ENCODE measurements at regions not wholly inside any gene's neighbourhood (a gene's known extent, or its start where the extent isn't known, plus 50 kb on each side); places are given as distances from the start of the nearest gene placed in this dataset.

- DNase-seq (ENCODE audit: low read depth) = no peak
- in situ Hi-C loops (cut with HindIII; ENCODE audit: low pct_unique_long_range_greater_than_20kb, low sequenced_read_pairs) = no loop called here
Observed at GRCh38 chr3:83131236-83131635, 1369.8 kb upstream of the GBE1 start.

GRCh38 chr3:83122774-83123350 is 1361.4 kb upstream of the GBE1 start:
- no peak for DNase-seq (ENCODE audit: low read depth)
- in situ Hi-C loops (cut with HindIII; ENCODE audit: low pct_unique_long_range_greater_than_20kb, low sequenced_read_pairs) = no loop called here

- in situ Hi-C loops (cut with HindIII; ENCODE audit: low pct_unique_long_range_greater_than_20kb, low sequenced_read_pairs) = no loop called here
- DNase-seq (ENCODE audit: low read depth) = no peak
Observed at GRCh38 chr3:83093222-83093572, 1331.8 kb upstream of the GBE1 start.

- peak; percentile 3 for DNase-seq (ENCODE audit: low read depth)
- in situ Hi-C loops (cut with HindIII; ENCODE audit: low pct_unique_long_range_greater_than_20kb, low sequenced_read_pairs) = no loop called here
Observed at GRCh38 chr3:83092521-83093221, 1331.2 kb upstream of the GBE1 start.

- in situ Hi-C loops (cut with HindIII; ENCODE audit: low pct_unique_long_range_greater_than_20kb, low sequenced_read_pairs) = no loop called here
- no peak for DNase-seq (ENCODE audit: low read depth)
Observed at GRCh38 chr3:83076041-83076440, 1314.6 kb upstream of the GBE1 start.

GRCh38 chr3:83074485-83074884 is 1313.0 kb upstream of the GBE1 start:
- no peak for DNase-seq (ENCODE audit: low read depth)
- in situ Hi-C loops (cut with HindIII; ENCODE audit: low pct_unique_long_range_greater_than_20kb, low sequenced_read_pairs) = no loop called here

GRCh38 chr3:83065851-83066460 is 1304.5 kb upstream of the GBE1 start:
- peak; percentile 61 for DNase-seq (ENCODE audit: low read depth)
- in situ Hi-C loops (cut with HindIII; ENCODE audit: low pct_unique_long_range_greater_than_20kb, low sequenced_read_pairs) = no loop called here

GRCh38 chr3:83063446-83063845 is 1302.0 kb upstream of the GBE1 start:
- in situ Hi-C loops (cut with HindIII; ENCODE audit: low pct_unique_long_range_greater_than_20kb, low sequenced_read_pairs) = no loop called here
- DNase-seq (ENCODE audit: low read depth) = no peak

- no peak for DNase-seq (ENCODE audit: low read depth)
- in situ Hi-C loops (cut with HindIII; ENCODE audit: low pct_unique_long_range_greater_than_20kb, low sequenced_read_pairs) = no loop called here
Observed at GRCh38 chr3:83048556-83048955, 1287.1 kb upstream of the GBE1 start.

- DNase-seq (ENCODE audit: low read depth) = peak; percentile 46
- in situ Hi-C loops (cut with HindIII; ENCODE audit: low pct_unique_long_range_greater_than_20kb, low sequenced_read_pairs) = no loop called here
Observed at GRCh38 chr3:83039422-83039821, 1278.0 kb upstream of the GBE1 start.

GRCh38 chr3:83035704-83036010 is 1274.2 kb upstream of the GBE1 start:
- in situ Hi-C loops (cut with HindIII; ENCODE audit: low pct_unique_long_range_greater_than_20kb, low sequenced_read_pairs) = no loop called here
- DNase-seq (ENCODE audit: low read depth) = no peak

GRCh38 chr3:83034806-83035703 is 1273.6 kb upstream of the GBE1 start:
- in situ Hi-C loops (cut with HindIII; ENCODE audit: low pct_unique_long_range_greater_than_20kb, low sequenced_read_pairs) = no loop called here
- DNase-seq (ENCODE audit: low read depth) = no peak

- peak; percentile 62 for DNase-seq (ENCODE audit: low read depth)
- in situ Hi-C loops (cut with HindIII; ENCODE audit: low pct_unique_long_range_greater_than_20kb, low sequenced_read_pairs) = no loop called here
Observed at GRCh38 chr3:83033133-83033532, 1271.7 kb upstream of the GBE1 start.

- in situ Hi-C loops (cut with HindIII; ENCODE audit: low pct_unique_long_range_greater_than_20kb, low sequenced_read_pairs) = no loop called here
- DNase-seq (ENCODE audit: low read depth) = no peak
Observed at GRCh38 chr3:83023086-83023485, 1261.6 kb upstream of the GBE1 start.

GRCh38 chr3:83011481-83011880 is 1250.0 kb upstream of the GBE1 start:
- no peak for DNase-seq (ENCODE audit: low read depth)
- in situ Hi-C loops (cut with HindIII; ENCODE audit: low pct_unique_long_range_greater_than_20kb, low sequenced_read_pairs) = no loop called here

- in situ Hi-C loops (cut with HindIII; ENCODE audit: low pct_unique_long_range_greater_than_20kb, low sequenced_read_pairs) = no loop called here
- DNase-seq (ENCODE audit: low read depth) = no peak
Observed at GRCh38 chr3:83003917-83004316, 1242.5 kb upstream of the GBE1 start.

- in situ Hi-C loops (cut with HindIII; ENCODE audit: low pct_unique_long_range_greater_than_20kb, low sequenced_read_pairs) = no loop called here
- no peak for DNase-seq (ENCODE audit: low read depth)
Observed at GRCh38 chr3:83002869-83003445, 1241.5 kb upstream of the GBE1 start.

GRCh38 chr3:82999777-83000176 is 1238.3 kb upstream of the GBE1 start:
- in situ Hi-C loops (cut with HindIII; ENCODE audit: low pct_unique_long_range_greater_than_20kb, low sequenced_read_pairs) = no loop called here
- no peak for DNase-seq (ENCODE audit: low read depth)

- in situ Hi-C loops (cut with HindIII; ENCODE audit: low pct_unique_long_range_greater_than_20kb, low sequenced_read_pairs) = no loop called here
- DNase-seq (ENCODE audit: low read depth) = no peak
Observed at GRCh38 chr3:82978368-82978767, 1216.9 kb upstream of the GBE1 start.
